ENCODE measurements at regions not wholly inside any gene's neighbourhood (a gene's known extent, or its start where the extent isn't known, plus 50 kb on each side); places are given as distances from the start of the nearest gene placed in this dataset.

GRCh38 chr12:66896797-66897196 lies 217.9 kb upstream of the GRIP1 start:
- H3K27ac ChIP-seq = no peak overlapping the region
- TF ChIP-seq ZFX (IDR thresholded peaks at IDR 0.05) (no peak), CTCF (conservative IDR thresholded peaks at IDR 0.05) (no peak)

- H3K27ac ChIP-seq = no peak overlapping the region
- no peak for TF ChIP-seq ZFX (IDR thresholded peaks at IDR 0.05)
- TF ChIP-seq CTCF (conservative IDR thresholded peaks at IDR 0.05) = no peak
Measured at GRCh38 chr12:66898700-66899469, 220.0 kb upstream of the GRIP1 start.

- no peak for TF ChIP-seq ZFX (IDR thresholded peaks at IDR 0.05)
- TF ChIP-seq CTCF (conservative IDR thresholded peaks at IDR 0.05) = no peak
Measured at GRCh38 chr12:66899588-66899987, 220.7 kb upstream of the GRIP1 start.

GRCh38 chr12:66900616-66901015 lies 221.7 kb upstream of the GRIP1 start:
- H3K27ac ChIP-seq = no peak overlapping the region
- TF ChIP-seq CTCF (conservative IDR thresholded peaks at IDR 0.05) = no peak
- no peak for TF ChIP-seq ZFX (IDR thresholded peaks at IDR 0.05)

More at GRCh38 chr12:66899588-66899987, 220.7 kb upstream of the GRIP1 start:
- no peak overlapping the region for H3K27ac ChIP-seq

- H3K27ac ChIP-seq = no peak overlapping the region
- no peak for TF ChIP-seq ZFX (IDR thresholded peaks at IDR 0.05)
- TF ChIP-seq CTCF (conservative IDR thresholded peaks at IDR 0.05) = no peak
Measured at GRCh38 chr12:66901138-66901932, 222.5 kb upstream of the GRIP1 start.

GRCh38 chr12:66902020-66902419 lies 223.1 kb upstream of the GRIP1 start:
- no peak overlapping the region for H3K27ac ChIP-seq
- TF ChIP-seq ZFX (IDR thresholded peaks at IDR 0.05) = no peak
- no peak for TF ChIP-seq CTCF (conservative IDR thresholded peaks at IDR 0.05)

- no peak overlapping the region for H3K27ac ChIP-seq
- TF ChIP-seq ZFX (IDR thresholded peaks at IDR 0.05) (no peak), CTCF (conservative IDR thresholded peaks at IDR 0.05) (peak; percentile 20)
Measured at GRCh38 chr12:66903782-66904396, 225.0 kb upstream of the GRIP1 start.
